Suprapubic skin (tissue), 4 donors: ENCODE measurements at regions not wholly inside any gene's neighbourhood (a gene's known extent, or its start where the extent isn't known, plus 50 kb on each side); places are given as distances from the start of the nearest gene placed in this dataset.

ENCODE experiments used
- DNase-seq, 2 donors: peaks; one replicate each; pipeline ENCODE4 v3.0.0-alpha.2; 2019; ENCODE audit warnings: low spot score in 2 of 2
- H3K27ac ChIP-seq: fragments of 200-600 bp; sonication (generic); one replicate; pipeline ENCODE4 v1.5.1; 2019
- H3K27me3 ChIP-seq: fragments of 200-600 bp; sonication (generic); one replicate; pipeline ENCODE4 v1.5.1; 2019
- H3K36me3 ChIP-seq: fragments of 200-600 bp; sonication (generic); one replicate; pipeline ENCODE4 v1.5.1; 2019
- H3K4me1 ChIP-seq: fragments of 200-600 bp; sonication (generic); one replicate; pipeline ENCODE4 v1.5.1; 2019
- H3K4me3 ChIP-seq: fragments of 200-600 bp; sonication (generic); one replicate; pipeline ENCODE4 v1.5.1; 2019; ENCODE audit warnings: mild to moderate bottlenecking
- H3K9me3 ChIP-seq: fragments of 200-600 bp; sonication (generic); one replicate; pipeline ENCODE4 v1.5.1; 2019
- CTCF ChIP-seq, 2 donors: fragments of 200-600 bp in 1 of 2; fragments of 450-650 bp in 1 of 2; sonication (generic) in 1 of 2; IDR thresholded peaks; one replicate each; pipeline ENCODE4 v1.5.1; 2016 to 2019; ENCODE audit warnings: antibody characterized with exemption in 2 of 2, mild to moderate bottlenecking in 1 of 2, moderate library complexity in 1 of 2
- EP300 ChIP-seq: sonication (generic); formaldehyde crosslinking; IDR thresholded peaks from one replicate; pipeline ENCODE4 v1.6.1; 2017; ENCODE audit warnings: antibody characterized with exemption
- POLR2A ChIP-seq, 2 donors: fragments of 450-650 bp; IDR thresholded peaks; one replicate each; pipeline ENCODE4 v1.6.1; 2017; ENCODE audit warnings: antibody characterized with exemption in 2 of 2, mild to moderate bottlenecking in 2 of 2, moderate library complexity in 2 of 2
- POLR2AphosphoS5 ChIP-seq, 3 donors: sonication (generic); formaldehyde crosslinking; IDR thresholded peaks; one replicate each; pipeline ENCODE4 v1.6.1; 2017; ENCODE audit warnings: antibody characterized with exemption in 3 of 3
- WGBS: methylation state at CpG from one replicate; pipeline ENCODE4 v1.1.5; 2018; 5-methylcytosine and 5-hydroxymethylcytosine counted together

DNA sequence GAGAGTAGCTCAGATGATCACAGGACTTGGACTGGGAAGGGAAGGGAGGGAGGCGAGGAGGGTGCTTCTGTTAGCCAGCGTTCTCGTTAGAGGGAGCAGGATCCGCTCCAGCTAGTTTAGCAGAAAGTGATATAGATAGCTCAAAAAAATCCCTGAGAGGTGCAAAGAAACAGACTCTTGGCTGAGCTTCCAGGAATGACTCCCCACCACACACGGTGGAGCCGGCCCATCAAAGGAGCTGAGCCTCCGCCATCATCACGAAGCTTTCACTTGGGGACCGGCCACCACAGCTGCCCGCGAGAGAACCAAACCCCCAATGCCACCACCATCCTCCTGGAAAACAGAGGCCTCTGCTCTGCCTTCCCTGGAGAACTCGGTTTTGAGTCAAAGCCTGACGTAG lies 124.6 kb upstream of the BCL2L14 start:
- no peak for DNase-seq
- H3K4me3 ChIP-seq: no peak overlapping the region
- no peak overlapping the region for H3K27ac ChIP-seq
- H3K27me3 ChIP-seq: no peaks in the 10 kb centered on the region
- no peaks in the 10 kb centered on the region for H3K36me3 ChIP-seq
- 95% methylated on average over 12 of the region's 13 CpGs for WGBS
- peaks cover 18% of the 10 kb centered on the region for H3K4me1 ChIP-seq
- no peaks in the 10 kb centered on the region for H3K9me3 ChIP-seq
- TF ChIP-seq POLR2AphosphoS5 (IDR thresholded peaks at IDR 0.05) (no peak), CTCF (IDR thresholded peaks at IDR 0.05) (no peak), POLR2A (IDR thresholded peaks at IDR 0.05) (no peak), EP300 (no peak)

- Histone ChIP-seq H3K9me3 (no peaks in the 10 kb centered on the region), H3K4me3 (no peak overlapping the region), H3K27ac (no peak overlapping the region), H3K4me1 (peaks cover 15% of the 10 kb centered on the region), H3K27me3 (no peaks in the 10 kb centered on the region), H3K36me3 (no peaks in the 10 kb centered on the region)
- WGBS: 79% methylated on average over 6 of the region's 6 CpGs
- DNase-seq: no peak
- TF ChIP-seq POLR2AphosphoS5 (IDR thresholded peaks at IDR 0.05): no peak
- no peak for TF ChIP-seq CTCF (IDR thresholded peaks at IDR 0.05)
- TF ChIP-seq POLR2A (IDR thresholded peaks at IDR 0.05): no peak
- TF ChIP-seq EP300: no peak
These were observed 123.5 kb upstream of the BCL2L14 start for GRCh38 chr12:11947213-11947612.

- Histone ChIP-seq H3K9me3 (no peaks in the 10 kb centered on the region), H3K27me3 (no peaks in the 10 kb centered on the region), H3K4me3 (no peak overlapping the region), H3K36me3 (no peaks in the 10 kb centered on the region), H3K27ac (peak overlapping the region; percentile 76), H3K4me1 (peaks cover 15% of the 10 kb centered on the region)
- no peak for DNase-seq
- TF ChIP-seq CTCF (IDR thresholded peaks at IDR 0.05) (no peak), POLR2AphosphoS5 (IDR thresholded peaks at IDR 0.05) (no peak), EP300 (no peak), POLR2A (IDR thresholded peaks at IDR 0.05) (no peak)
- 22% methylated on average over 9 of the region's 9 CpGs for WGBS
These were observed 120.9 kb upstream of the BCL2L14 start for GRCh38 chr12:11949738-11950411.

- no peak for TF ChIP-seq POLR2A (IDR thresholded peaks at IDR 0.05)
- TF ChIP-seq POLR2AphosphoS5 (IDR thresholded peaks at IDR 0.05): no peak
- no peak for TF ChIP-seq EP300
- TF ChIP-seq CTCF (IDR thresholded peaks at IDR 0.05): no peak
- peaks cover 15% of the 10 kb centered on the region for H3K4me1 ChIP-seq
- H3K27me3 ChIP-seq: no peaks in the 10 kb centered on the region
- no peak for DNase-seq
- H3K36me3 ChIP-seq: no peaks in the 10 kb centered on the region
- no peak overlapping the region for H3K4me3 ChIP-seq
- no peak overlapping the region for H3K27ac ChIP-seq
- 70% methylated on average over 5 of the region's 5 CpGs for WGBS
- no peaks in the 10 kb centered on the region for H3K9me3 ChIP-seq
These were observed 119.5 kb upstream of the BCL2L14 start for GRCh38 chr12:11951209-11951608.

DNA sequence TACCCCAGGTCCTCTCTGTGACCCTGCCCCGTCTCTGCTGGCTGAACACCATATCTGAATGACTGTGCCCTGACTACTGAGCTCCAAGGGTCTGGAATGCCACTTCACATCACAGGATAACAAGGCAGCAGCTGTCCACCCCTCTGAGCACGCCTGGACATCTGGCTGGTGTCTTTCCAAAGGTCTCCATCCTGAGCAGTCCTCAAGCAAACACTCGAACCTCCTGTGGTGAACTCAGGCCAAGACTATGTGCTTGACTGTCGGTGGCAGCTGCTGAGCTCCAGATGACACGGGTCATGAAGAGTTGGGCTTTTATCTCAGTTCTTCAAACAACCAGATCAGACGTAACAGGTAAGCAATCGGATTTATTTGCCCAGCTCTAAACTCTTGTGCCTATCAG lies 117.2 kb upstream of the BCL2L14 start:
- H3K36me3 ChIP-seq: no peaks in the 10 kb centered on the region
- no peaks in the 10 kb centered on the region for H3K9me3 ChIP-seq
- TF ChIP-seq EP300 (no peak), POLR2A (IDR thresholded peaks at IDR 0.05) (no peak), CTCF (IDR thresholded peaks at IDR 0.05) (no peak), POLR2AphosphoS5 (IDR thresholded peaks at IDR 0.05) (no peak)
- DNase-seq: no peak
- H3K4me1 ChIP-seq: peaks cover 15% of the 10 kb centered on the region
- WGBS: 73% methylated on average over 7 of the region's 7 CpGs
- no peak overlapping the region for H3K4me3 ChIP-seq
- H3K27me3 ChIP-seq: peaks cover 2% of the 10 kb centered on the region
- no peak overlapping the region for H3K27ac ChIP-seq
